HL-60 (cell line): ENCODE measurements at regions not wholly inside any gene's neighbourhood (a gene's known extent, or its start where the extent isn't known, plus 50 kb on each side); places are given as distances from the start of the nearest gene placed in this dataset.

Source experiments
- GABPA ChIP-seq: IDR thresholded peaks from 2 replicates; pipeline ENCODE4 v1.6.1; 2012; ENCODE audit warnings: low read depth
- TF ChIP-seq, protein P1 (sequence below): IDR thresholded peaks from one replicate; pipeline ENCODE4 v1.5.1; 2011; ENCODE audit warnings: low read length, control low read depth, inconsistent platforms; ENCODE audit not compliant: insufficient read depth
- TF ChIP-seq, protein P2 (sequence below): IDR thresholded peaks from 2 replicates; pipeline ENCODE4 v1.6.1; 2012; ENCODE audit warnings: low read depth; ENCODE audit not compliant: insufficient replicate concordance

DNA sequence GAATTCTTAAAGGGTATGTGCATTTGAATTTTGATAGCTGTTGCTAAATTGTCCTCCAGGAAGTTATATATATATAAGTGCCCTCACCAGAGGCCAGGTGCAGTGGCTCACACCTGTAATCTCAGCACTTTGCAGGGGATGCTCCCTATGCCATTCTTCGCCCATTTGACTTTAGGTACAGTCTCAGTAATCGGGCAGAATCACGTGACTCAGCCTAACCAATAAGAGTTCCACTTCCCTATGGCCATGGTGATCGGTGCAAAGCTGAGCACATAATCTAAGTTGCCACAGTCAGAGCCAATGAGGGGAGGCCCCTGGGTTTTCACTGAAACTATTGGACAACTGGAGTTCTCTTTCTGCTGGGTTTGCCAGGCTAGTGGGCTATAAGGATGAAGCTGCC is 274.6 kb upstream of the TBX3 start:
- TF ChIP-seq, protein P1, sequence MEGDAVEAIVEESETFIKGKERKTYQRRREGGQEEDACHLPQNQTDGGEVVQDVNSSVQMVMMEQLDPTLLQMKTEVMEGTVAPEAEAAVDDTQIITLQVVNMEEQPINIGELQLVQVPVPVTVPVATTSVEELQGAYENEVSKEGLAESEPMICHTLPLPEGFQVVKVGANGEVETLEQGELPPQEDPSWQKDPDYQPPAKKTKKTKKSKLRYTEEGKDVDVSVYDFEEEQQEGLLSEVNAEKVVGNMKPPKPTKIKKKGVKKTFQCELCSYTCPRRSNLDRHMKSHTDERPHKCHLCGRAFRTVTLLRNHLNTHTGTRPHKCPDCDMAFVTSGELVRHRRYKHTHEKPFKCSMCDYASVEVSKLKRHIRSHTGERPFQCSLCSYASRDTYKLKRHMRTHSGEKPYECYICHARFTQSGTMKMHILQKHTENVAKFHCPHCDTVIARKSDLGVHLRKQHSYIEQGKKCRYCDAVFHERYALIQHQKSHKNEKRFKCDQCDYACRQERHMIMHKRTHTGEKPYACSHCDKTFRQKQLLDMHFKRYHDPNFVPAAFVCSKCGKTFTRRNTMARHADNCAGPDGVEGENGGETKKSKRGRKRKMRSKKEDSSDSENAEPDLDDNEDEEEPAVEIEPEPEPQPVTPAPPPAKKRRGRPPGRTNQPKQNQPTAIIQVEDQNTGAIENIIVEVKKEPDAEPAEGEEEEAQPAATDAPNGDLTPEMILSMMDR, result no peak
- no peak for TF ChIP-seq GABPA
- TF ChIP-seq, protein P2, sequence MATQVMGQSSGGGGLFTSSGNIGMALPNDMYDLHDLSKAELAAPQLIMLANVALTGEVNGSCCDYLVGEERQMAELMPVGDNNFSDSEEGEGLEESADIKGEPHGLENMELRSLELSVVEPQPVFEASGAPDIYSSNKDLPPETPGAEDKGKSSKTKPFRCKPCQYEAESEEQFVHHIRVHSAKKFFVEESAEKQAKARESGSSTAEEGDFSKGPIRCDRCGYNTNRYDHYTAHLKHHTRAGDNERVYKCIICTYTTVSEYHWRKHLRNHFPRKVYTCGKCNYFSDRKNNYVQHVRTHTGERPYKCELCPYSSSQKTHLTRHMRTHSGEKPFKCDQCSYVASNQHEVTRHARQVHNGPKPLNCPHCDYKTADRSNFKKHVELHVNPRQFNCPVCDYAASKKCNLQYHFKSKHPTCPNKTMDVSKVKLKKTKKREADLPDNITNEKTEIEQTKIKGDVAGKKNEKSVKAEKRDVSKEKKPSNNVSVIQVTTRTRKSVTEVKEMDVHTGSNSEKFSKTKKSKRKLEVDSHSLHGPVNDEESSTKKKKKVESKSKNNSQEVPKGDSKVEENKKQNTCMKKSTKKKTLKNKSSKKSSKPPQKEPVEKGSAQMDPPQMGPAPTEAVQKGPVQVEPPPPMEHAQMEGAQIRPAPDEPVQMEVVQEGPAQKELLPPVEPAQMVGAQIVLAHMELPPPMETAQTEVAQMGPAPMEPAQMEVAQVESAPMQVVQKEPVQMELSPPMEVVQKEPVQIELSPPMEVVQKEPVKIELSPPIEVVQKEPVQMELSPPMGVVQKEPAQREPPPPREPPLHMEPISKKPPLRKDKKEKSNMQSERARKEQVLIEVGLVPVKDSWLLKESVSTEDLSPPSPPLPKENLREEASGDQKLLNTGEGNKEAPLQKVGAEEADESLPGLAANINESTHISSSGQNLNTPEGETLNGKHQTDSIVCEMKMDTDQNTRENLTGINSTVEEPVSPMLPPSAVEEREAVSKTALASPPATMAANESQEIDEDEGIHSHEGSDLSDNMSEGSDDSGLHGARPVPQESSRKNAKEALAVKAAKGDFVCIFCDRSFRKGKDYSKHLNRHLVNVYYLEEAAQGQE, result no peak
